HG02852 (cell line): ENCODE measurements at regions not wholly inside any gene's neighbourhood (a gene's known extent, or its start where the extent isn't known, plus 50 kb on each side); places are given as distances from the start of the nearest gene placed in this dataset.
"Not testable (repeated sequence)": the region's sequence is repeated elsewhere in the genome, so short reads cannot be mapped to it uniquely, and the experiment has no call there.

Experiments
- ATAC-seq: cut with Tn5 transposase; IDR thresholded peaks from one replicate; pipeline ENCODE4 v1.9.1; 2021; ENCODE audit warnings: mild to moderate bottlenecking, moderate library complexity; ENCODE audit not compliant: unreplicated experiment

GRCh38 chrX:150273575-150274294 lies 89.4 kb upstream of the MAMLD1 start:
- ATAC-seq, result not testable (repeated sequence)

GRCh38 chrX:150282953-150283352 lies 80.2 kb upstream of the MAMLD1 start:
- ATAC-seq, result no peak

GRCh38 chrX:150291014-150291413 lies 72.1 kb upstream of the MAMLD1 start:
- no peak for ATAC-seq

- ATAC-seq, result no peak
Measured at GRCh38 chrX:150293311-150294013, 69.7 kb upstream of the MAMLD1 start.

- no peak for ATAC-seq
Measured at GRCh38 chrX:150298841-150299551, 64.1 kb upstream of the MAMLD1 start.

- ATAC-seq, result no peak
Measured at GRCh38 chrX:150299579-150299978, 63.5 kb upstream of the MAMLD1 start.

- ATAC-seq, result no peak
Measured at GRCh38 chrX:150303386-150304097, 59.6 kb upstream of the MAMLD1 start.

- ATAC-seq, result no peak
Measured at GRCh38 chrX:150306002-150306401, 57.1 kb upstream of the MAMLD1 start.

- ATAC-seq, result no peak
Measured at GRCh38 chrX:150308041-150308440, 55.1 kb upstream of the MAMLD1 start.

GRCh38 chrX:150308532-150309157 lies 54.5 kb upstream of the MAMLD1 start:
- ATAC-seq, result no peak

- ATAC-seq, result no peak
Measured at GRCh38 chrX:150310417-150310816, 52.7 kb upstream of the MAMLD1 start.

- ATAC-seq, result no peak
Measured at GRCh38 chrX:150310881-150311280, 52.2 kb upstream of the MAMLD1 start.

- no peak for ATAC-seq
Measured at GRCh38 chrX:150312931-150313330, 50.2 kb upstream of the MAMLD1 start.
